Psoas muscle (tissue), 7 donors: ENCODE measurements at regions not wholly inside any gene's neighbourhood (a gene's known extent, or its start where the extent isn't known, plus 50 kb on each side); places are given as distances from the start of the nearest gene placed in this dataset.
A peak's percentile ranks its signal among the peaks of the same experiment; 100 is the strongest.

Source experiments
- ATAC-seq, 4 donors: fragments of 200-7000 bp; cut with Tn5 transposase; one replicate each; pipeline ENCODE4 v1.9.1; 2020; ENCODE audit warnings: moderate library complexity in 3 of 4, mild to moderate bottlenecking in 2 of 4
- DNase-seq, 2 donors: peaks; one replicate each; pipeline ENCODE4 v3.0.0-alpha.2; 2020
- H3K27ac ChIP-seq: fragments of 200-600 bp; one replicate; pipeline ENCODE4 v1.8.0; 2022
- H3K27me3 ChIP-seq, 3 donors: fragments of 200-600 bp in 1 of 3; one replicate each; pipeline versions ENCODE4 v1.6.1 to v1.8.0; 2013 to 2022; ENCODE audit warnings: low read length in 2 of 3, mild to moderate bottlenecking in 2 of 3, moderate library complexity in 1 of 3; ENCODE audit not compliant: insufficient read depth in 3 of 3
- H3K36me3 ChIP-seq, 2 donors: fragments of 200-600 bp in 1 of 2; one replicate each; pipeline versions ENCODE4 v1.6.1 to v1.8.0; 2013 to 2022; ENCODE audit warnings: low read depth in 1 of 2, mild to moderate bottlenecking in 1 of 2, moderate library complexity in 1 of 2; ENCODE audit not compliant: insufficient read depth in 1 of 2
- H3K4me1 ChIP-seq: fragments of 200-600 bp; one replicate; pipeline ENCODE4 v1.8.0; 2022
- H3K4me3 ChIP-seq: fragments of 200-600 bp; one replicate; pipeline ENCODE4 v1.8.0; 2022; ENCODE audit warnings: mild to moderate bottlenecking
- H3K9me3 ChIP-seq: fragments of 200-600 bp; one replicate; pipeline ENCODE4 v1.8.0; 2022
- CTCF ChIP-seq: fragments of 200-600 bp; IDR thresholded peaks from one replicate; pipeline ENCODE4 v1.8.0; 2022; ENCODE audit warnings: antibody characterized with exemption
- WGBS, 3 donors: extraction: QIAGEN DNeasy Blood & Tissue Kit; methylation state at CpG; one replicate each; pipeline versions ENCODE4 v1.1.6 to v1.1.7; 2013; 5-methylcytosine and 5-hydroxymethylcytosine counted together
- intact Hi-C, 2 donors: fragments of 100-400 bp; cut with DNase I; formaldehyde crosslinking; loops; one replicate each; pipeline versions ENCODE4 v1.11.0 to v1.14.2; 2022
- donor health status: healthy with polysubstance abuse.
- donor health status: DM: no; HTN: no; CAD: no; lungs with moderate emphysema.
- donor health status: Bipolar disorder and iron deficiency.
- donor health status: healthy.
- donor health status: DM: yes; HTN: yes; CAD: no.
- donor health status: DM: no; HTN: no; CAD: no.
- donor health status: DM: yes; HTN: yes; CAD: no.

- Histone ChIP-seq H3K27ac (no peak overlapping the region), H3K36me3 (no peaks in the 10 kb centered on the region), H3K4me3 (no peak overlapping the region), H3K4me1 (peaks cover 6% of the 10 kb centered on the region), H3K9me3 (no peaks in the 10 kb centered on the region), H3K27me3 (no peaks in the 10 kb centered on the region)
- intact Hi-C loops, result loop anchor here in 1 of 2 donors (10.0 kb wide), 1 partner anchor 243 kb away; the partner anchor contains the start of gene ELAVL2
- DNase-seq (no peak), ATAC-seq (no peak)
- WGBS, 3 donors, result 84 to 88% (median 86%) methylated on average over 3 of the region's 3 CpGs
- TF ChIP-seq CTCF, result no peak
Observed at GRCh38 chr9:23581931-23582330, 244.1 kb downstream of the ELAVL2 start.

GRCh38 chr9:23582836-23583235, 243.2 kb downstream of the ELAVL2 start:
- Histone ChIP-seq H3K9me3 (no peaks in the 10 kb centered on the region), H3K27ac (no peak overlapping the region), H3K4me3 (no peak overlapping the region), H3K36me3 (no peaks in the 10 kb centered on the region), H3K27me3 (no peaks in the 10 kb centered on the region), H3K4me1 (peaks cover 11% of the 10 kb centered on the region)
- ATAC-seq (no peak), DNase-seq (no peak)
- intact Hi-C loops, result loop anchor here in 1 of 2 donors (10.0 kb wide), 1 partner anchor 242 kb away; the partner anchor contains the start of gene ELAVL2
- 94 to 97% (median 94%) methylated on average over 4 of the region's 4 CpGs for WGBS, 3 donors
- TF ChIP-seq CTCF, result no peak

- peak overlapping the region; percentile 68 for H3K27ac ChIP-seq
- H3K36me3 ChIP-seq, result no peaks in the 10 kb centered on the region
- H3K27me3 ChIP-seq, result no peaks in the 10 kb centered on the region
- H3K9me3 ChIP-seq, result no peaks in the 10 kb centered on the region
- WGBS, 3 donors, result 83 to 88% (median 84%) methylated on average over 1 of the region's 1 CpG
- DNase-seq (no peak), ATAC-seq (no peak)
- intact Hi-C loops, result loop anchor here in 1 of 2 donors (10.0 kb wide), 1 partner anchor 238 kb away; the partner anchor contains the start of gene ELAVL2
- H3K4me1 ChIP-seq, result peaks cover 28% of the 10 kb centered on the region
- no peak overlapping the region for H3K4me3 ChIP-seq
- no peak for TF ChIP-seq CTCF
Observed at GRCh38 chr9:23586906-23587305, 239.1 kb downstream of the ELAVL2 start.

- Histone ChIP-seq H3K4me1 (peaks cover 28% of the 10 kb centered on the region), H3K27ac (peak overlapping the region; percentile 68), H3K9me3 (no peaks in the 10 kb centered on the region), H3K4me3 (no peak overlapping the region), H3K36me3 (no peaks in the 10 kb centered on the region), H3K27me3 (no peaks in the 10 kb centered on the region)
- ATAC-seq (peak; percentile 75 to 95 (median 88)), DNase-seq (peak; percentile 65 to 86)
- WGBS, 3 donors, result 7 to 17% (median 10%) methylated on average over 3 of the region's 3 CpGs
- intact Hi-C loops, result loop anchor here in 1 of 2 donors (10.0 kb wide), 1 partner anchor 237 kb away; the partner anchor contains the start of gene ELAVL2
- TF ChIP-seq CTCF, result no peak
Observed at GRCh38 chr9:23587433-23587832, 238.6 kb downstream of the ELAVL2 start.

GRCh38 chr9:23587903-23588302, 238.1 kb downstream of the ELAVL2 start:
- peak overlapping the region; percentile 7 for H3K27ac ChIP-seq
- whole genome bisulfite sequencing, 3 donors, result 80 to 93% (median 89%) methylated on average over 2 of the region's 2 CpGs

More at GRCh38 chr9:23587903-23588302, 238.1 kb downstream of the ELAVL2 start:
- H3K36me3 ChIP-seq, result no peaks in the 10 kb centered on the region
- H3K9me3 ChIP-seq, result no peaks in the 10 kb centered on the region
- TF ChIP-seq CTCF, result peak; percentile 4
- H3K4me3 ChIP-seq, result no peak overlapping the region
- ATAC-seq (peak in 1 of 4 donors; percentile 39), DNase-seq (no peak)
- intact Hi-C loops, result loop anchor here in 1 of 2 donors (10.0 kb wide), 1 partner anchor 237 kb away; the partner anchor contains the start of gene ELAVL2
- H3K4me1 ChIP-seq, result peaks cover 28% of the 10 kb centered on the region
- no peaks in the 10 kb centered on the region for H3K27me3 ChIP-seq
